ENCODE measurements at regions not wholly inside any gene's neighbourhood (a gene's known extent, or its start where the extent isn't known, plus 50 kb on each side); places are given as distances from the start of the nearest gene placed in this dataset.
"Not testable (repeated sequence)": the region's sequence is repeated elsewhere in the genome, so short reads cannot be mapped to it uniquely, and the experiment has no call there.

DNA sequence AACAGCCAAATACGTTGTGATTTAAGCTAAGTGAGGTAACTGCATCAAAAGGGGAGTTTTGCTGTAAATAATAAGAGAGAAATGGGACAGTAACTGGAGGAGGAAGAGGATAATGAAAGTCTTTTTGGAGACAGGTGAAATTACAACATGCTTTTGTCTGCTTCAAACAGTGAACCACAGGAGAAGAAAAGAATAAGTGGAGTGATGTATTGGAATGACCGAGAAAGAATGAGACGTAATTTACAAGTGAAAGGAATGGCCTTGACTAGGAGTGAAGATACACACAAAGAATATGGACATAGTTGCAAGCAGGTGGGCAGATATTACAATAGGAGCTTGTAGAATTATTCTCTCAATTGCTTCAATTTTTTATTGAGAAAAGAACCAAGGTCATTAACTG lies 550.8 kb downstream of the DIPK2A start:
- DNase-seq (ENCODE audit: low spot score), result no peak

DNA sequence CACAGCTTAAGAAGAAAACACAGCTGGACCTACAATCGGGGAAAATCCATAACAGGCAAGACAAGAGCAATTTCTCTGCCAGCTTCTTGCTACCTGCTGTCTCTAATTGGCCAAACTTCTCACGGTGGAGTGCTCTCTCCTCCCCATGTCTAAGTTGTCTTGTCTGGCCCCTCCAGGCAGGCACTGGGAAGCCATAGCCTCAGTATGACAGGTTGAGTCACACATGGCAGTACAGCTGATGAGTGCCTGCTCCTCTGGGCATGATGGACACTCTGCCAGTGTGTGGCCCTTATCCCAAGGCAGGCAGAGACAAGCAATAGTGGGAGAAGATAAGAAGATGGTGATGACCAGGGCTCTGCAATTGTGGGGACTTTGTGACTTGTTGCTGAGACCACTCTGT lies 551.8 kb downstream of the DIPK2A start:
- no peak for DNase-seq (ENCODE audit: low spot score)

DNA sequence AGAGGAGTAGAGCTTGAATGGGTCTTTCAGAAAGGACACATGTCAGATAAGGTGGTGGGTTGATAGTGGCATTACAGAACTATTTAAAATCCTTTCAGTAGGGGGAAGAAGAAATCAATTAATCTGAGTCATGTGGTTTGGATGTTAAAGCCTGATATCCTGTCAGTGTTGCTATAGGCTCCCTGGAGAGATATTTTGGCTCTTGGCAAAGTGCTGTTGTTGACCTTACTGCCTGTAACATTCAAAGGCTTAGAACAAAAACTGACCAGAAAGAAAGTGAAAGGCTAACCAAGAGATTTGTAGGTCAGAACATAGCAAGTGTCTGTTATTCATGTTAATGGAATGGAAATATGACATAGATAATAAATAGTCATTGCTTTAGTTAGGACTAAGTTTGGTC lies 552.9 kb downstream of the DIPK2A start:
- no peak for DNase-seq (ENCODE audit: low spot score)

DNA sequence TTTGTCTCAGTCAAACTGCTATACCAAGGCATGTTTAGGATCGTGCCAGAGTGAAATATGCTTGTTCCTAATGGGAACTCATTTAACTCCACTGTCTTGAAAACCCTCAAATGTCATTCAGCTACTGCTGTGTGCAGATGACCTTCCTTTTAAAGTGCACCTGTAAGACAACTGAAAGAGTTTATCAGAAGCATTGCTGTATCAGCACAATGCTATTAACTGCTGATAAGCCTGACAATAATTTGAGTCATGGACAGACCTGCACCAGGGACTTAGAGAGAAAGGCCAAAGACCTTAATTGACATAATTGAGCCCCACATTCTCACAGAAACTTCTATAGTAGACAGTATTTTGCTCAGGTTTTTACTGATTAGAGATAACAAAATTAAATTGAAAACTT lies 557.9 kb downstream of the DIPK2A start:
- DNase-seq (ENCODE audit: low spot score), result no peak

DNA sequence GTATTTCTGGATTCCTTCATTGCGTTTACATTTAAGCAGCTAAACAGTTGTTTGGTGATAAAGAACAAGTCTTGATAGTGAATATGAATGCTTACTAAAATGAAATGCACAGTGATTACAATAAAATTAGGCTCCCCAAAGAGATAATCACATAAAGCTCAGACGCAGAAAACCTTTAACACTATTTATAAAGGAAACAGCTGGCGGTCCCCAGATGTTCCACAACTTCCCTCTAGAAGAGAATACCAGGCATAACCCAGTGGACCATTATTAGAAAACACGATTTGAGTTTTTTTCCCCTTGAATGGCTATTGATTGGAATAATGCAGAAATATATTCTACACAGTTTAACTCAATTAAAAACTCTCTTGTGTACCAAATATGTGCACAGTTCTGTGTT lies 573.2 kb downstream of the DIPK2A start:
- no peak for DNase-seq (ENCODE audit: low spot score)

DNA sequence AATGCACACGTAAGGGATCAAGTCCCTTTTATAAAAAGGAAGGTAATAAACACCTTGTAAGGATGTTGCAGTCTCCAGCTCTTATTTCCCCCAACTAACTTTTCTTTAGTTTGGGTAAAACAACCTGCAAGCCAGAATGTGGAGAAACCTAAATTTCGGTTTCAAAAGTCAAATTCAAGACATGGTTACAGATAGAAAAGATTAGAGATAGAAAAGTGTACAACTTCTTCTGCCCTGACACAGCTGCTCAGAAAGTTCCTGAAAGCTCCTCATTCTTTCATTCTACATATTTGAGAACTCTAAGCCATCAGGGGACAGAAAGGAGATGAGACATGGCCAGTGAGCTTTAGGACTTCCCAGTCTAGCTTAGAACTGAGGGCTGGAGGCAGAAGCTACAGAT lies 574.9 kb downstream of the DIPK2A start:
- DNase-seq (ENCODE audit: low spot score), result no peak

DNA sequence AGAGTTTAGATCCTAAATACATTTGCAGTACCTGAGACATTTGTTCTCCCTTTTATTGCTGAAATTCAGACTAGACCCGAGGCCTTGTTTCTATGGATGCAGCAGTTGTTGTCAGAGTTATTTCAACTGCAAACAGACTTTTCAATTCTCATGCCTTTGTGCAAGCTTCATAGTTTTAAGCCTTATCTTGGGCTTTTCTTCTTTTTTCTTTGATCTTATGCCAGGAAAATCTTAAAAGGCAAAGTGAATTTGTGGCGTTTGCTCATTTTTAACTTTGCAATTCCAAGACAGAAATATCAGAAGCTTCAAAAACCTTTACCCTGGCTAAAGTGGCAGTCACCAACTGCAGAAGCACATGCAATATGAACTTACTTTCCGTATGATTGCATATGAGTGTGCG lies 576.7 kb downstream of the DIPK2A start:
- DNase-seq (ENCODE audit: low spot score), result no peak

DNA sequence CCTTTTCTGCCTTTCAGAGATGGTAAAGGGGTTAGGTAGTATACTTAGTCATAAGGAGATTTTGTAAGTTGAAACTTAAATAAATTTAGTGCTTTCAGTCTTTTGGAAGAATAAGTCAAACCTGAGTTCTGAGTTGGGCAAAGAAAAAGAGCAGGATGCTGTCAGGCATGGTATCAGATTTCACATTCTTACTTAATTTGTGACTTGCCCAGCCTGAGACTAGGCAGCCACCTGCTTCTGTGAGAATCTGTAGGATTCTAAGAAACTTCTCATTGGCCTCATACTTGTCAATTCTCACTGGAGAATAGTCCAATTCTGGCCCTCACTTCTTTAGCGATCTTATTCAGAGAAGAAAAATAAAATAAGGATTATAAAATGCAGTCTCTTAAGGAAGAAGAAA lies 577.5 kb downstream of the DIPK2A start:
- DNase-seq (ENCODE audit: low spot score), result no peak

DNA sequence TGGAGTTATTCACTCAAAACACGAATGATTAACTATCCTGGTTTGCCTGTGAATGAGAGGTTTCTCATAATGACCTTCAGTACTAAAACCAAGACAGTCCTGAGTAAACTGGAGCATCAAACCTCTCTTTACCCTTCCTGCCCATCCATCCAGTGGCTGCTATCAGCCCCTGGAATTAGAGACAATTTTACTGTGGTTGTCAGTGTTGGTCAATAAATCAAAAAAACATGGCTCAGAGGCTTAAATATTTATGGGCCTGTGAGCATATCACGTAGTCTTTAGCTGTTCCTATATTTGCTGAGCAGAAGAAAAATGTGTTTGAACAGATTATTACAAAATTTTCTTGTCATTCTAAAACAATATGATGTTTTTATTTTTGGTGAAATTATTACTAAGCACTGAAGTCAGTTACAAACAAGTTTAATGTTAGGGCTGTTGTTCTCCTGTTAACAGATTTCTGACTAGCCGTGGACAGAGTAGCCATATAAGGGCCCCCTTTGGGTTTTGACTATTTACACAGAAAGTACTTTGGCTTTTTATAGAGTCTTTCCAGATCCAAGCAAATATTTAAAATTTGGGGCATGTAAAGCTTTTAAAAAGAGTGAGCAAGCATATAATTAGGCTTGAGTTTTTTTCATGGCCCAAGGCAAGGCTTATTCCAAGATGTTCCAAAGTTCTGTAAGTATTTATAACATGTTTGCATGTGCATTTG lies 580.9 kb downstream of the DIPK2A start:
- DNase-seq (ENCODE audit: low spot score), result no peak

DNA sequence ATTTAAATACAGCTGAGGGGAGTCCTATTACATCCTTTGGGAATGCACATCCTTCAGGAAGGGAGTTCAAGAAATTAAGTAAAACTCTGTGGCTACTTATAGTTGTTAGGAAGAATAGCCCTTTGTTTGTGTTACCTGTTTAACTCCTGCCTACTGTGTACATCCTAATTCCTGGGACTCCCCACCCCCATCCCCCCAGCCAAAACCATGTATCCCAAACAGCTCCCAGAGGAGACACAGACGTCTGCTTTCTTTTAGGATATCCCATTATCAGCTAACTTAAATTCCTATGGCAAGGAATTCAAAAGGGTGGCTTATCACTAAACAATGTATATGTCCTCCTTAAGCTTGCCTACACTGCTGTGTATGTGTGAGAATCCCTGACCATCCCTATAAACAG lies 581.7 kb downstream of the DIPK2A start:
- no peak for DNase-seq (ENCODE audit: low spot score)

DNA sequence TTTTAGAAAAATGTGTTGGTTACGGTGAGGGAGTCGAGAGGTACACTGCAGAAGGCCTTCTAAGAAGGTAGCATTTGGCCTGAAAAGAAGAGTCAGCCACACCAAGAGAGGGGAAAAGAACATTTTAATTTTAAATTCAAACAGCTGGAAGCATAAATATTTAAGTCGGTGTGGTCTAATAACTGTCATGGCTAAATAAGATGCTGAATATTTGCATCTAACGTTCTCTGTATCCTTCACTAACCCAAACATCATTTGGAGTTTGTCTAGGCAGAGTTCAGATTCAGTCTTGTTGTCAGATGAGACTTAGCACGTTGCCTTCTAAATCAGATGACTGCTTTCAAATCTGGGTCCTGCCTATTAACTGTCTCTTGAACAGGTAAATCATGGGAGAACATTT lies 583.3 kb downstream of the DIPK2A start:
- DNase-seq (ENCODE audit: low spot score), result no peak

DNA sequence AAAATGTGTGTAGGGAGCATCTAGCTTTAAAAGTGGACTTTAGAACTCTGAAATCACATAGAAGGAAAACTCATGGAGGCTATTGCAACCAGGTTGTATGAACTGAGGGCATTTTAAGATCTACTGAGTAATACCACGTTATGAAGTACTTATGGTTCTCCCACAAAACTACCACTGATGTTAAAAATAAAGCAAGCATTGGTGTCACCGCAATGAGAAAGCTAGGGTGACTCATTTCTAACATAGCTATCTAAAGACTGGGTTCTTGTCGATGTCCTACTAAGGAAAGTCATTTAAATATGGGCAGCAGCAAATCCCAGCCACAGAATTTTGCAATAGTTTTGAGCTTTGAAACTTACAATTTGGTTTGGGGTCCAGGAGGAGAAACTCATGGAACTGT lies 584.8 kb downstream of the DIPK2A start:
- DNase-seq (ENCODE audit: low spot score), result no peak

DNA sequence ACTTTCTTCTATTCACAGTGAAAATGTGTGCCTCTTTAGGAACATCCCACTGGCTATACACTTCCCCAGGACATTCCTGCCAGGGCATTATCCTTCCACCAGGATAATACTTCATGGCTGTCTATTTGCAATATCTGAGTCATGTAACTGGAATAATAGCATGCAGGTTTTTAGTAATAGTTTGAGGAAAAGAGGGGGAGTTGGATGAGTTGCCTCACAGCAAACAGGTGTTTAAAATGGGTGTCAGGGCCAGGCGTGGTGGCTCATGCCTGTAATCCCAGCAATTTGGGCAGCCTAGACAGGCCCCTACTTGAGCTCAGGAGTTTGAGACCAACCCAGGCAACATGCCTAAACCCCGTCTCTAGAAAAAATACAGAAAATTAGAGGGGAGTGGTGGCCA lies 585.9 kb downstream of the DIPK2A start:
- no peak for DNase-seq (ENCODE audit: low spot score)

DNA sequence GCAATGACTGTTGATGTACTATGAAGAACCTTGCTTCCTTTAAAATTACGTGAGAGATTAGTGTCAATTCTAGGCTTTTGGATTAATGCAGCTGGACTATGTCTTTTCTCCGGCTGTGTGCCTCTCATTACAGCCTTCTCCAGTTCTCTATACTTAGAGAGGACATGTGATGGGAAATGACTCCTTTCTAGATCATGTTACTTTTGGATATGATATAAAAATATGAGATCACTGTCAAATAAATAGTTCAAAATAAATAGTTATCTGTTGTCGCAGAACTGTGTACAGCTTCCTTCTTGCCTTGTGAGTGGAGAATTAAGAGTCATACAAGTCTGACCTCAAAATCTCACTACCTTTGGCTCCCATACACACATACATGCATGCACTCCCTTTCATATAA lies 592.4 kb downstream of the DIPK2A start:
- no peak for DNase-seq (ENCODE audit: low spot score)

DNA sequence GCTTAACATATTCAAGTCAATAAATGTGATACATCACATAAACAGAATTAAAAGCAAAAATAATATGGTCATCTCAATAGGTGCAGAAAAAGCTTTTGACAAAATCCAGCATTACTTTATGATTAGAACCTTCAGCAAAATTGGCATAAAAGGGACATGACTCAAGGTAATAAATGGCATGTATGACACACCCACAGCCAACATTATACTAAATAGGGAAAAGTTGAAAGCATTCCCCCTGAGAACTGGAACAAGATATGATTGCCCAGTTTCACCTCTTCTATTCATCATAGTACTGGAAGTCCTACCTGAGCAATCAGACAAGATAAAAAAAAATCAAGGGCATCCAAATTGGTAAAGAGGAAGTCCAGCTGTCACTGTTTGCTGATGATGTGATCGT lies 594.7 kb downstream of the DIPK2A start:
- DNase-seq (ENCODE audit: low spot score), result no peak

DNA sequence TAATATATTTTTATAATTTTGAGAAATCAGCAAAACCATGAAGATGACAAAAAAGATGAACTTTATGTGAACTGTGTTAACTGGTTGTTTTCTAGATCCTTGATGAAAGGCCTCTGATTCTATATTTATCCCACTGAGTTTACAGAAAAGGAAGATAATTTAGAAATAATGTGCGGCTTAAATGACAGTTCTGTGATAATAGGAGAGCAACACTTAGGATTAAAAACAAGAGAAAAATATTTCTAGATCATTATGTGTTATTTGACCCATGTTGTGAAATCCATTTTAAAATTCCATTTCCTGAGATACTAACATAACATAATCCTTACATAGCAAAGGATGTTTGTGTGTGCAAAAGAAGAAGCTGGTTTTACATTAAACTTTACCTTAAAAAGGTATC lies 598.0 kb downstream of the DIPK2A start:
- no peak for DNase-seq (ENCODE audit: low spot score)

DNA sequence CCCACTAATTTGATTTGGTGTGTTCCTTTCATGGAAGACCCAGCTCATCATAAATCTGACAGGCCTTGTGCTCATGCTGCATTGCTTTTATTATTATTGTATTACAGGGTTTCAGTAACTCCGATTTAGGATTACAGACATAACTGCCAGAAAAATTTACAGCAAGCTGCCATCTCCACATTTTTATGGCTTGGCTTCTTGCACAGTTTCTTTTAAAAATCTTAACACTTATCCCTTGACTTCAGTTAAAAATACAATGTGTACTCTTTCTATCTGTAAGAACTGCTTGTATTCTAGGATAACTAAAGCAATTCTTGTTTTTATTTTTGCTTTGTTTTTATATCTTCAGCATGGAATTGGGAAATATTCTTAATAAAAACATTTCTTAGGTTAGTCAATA lies 612.2 kb downstream of the DIPK2A start:
- no peak for DNase-seq (ENCODE audit: low spot score)

DNA sequence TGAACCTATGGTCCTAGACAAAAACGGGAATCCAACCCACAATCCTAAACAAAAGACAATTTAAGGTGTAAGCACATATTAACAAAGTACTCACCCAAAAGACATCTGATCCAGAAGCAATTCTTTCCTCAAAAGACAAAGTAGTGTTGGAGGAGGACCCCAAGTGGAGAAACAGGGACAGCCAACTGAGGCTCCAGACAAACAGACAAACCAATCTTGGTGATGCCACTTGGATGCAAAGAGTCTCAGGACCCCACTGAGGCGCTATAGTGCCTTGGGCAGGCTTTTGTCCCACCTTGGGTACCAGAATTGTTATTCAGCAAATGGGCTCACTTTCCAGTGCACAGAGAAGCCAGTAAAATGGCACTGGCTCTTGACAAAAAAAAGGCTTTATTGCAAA lies 613.8 kb downstream of the DIPK2A start:
- DNase-seq (ENCODE audit: low spot score), result no peak

DNA sequence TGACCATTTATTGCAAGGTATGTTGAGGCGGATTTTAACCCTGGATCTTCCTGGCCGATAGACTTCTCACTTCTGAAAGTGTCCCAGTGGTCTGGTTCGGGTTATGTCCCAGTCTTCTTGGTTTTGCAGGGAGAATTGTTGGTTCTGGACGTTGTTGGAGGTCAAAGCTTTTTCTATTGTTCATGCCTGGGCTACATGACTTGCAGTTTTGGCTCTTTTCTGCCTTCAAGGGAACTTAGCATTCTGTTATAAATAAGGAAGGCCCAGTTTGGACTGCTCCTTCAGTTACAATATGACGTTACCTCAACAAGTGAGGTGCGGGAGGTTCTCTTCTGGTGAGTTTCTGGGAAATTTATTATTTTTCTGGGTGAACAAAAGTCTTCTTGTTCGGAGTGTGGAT lies 614.3 kb downstream of the DIPK2A start:
- no peak for DNase-seq (ENCODE audit: low spot score)

DNA sequence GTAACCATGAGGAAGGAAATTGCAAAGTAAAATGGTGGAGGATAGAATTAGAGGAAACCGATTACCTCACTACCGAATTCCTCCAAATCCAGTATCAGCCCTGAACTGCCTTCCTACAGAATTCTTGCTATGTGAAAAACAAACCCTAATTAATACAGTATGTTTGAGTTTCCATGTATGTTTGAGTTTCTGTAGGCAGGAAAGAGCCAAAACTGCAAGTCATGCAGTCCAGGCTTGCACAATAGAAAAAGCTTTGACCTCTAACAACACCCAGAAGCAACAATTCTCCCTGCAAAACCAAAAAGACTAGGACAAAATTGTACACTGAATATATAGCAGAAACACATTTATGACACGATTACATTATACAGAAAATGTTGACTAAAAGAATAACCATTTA lies 614.8 kb downstream of the DIPK2A start:
- DNase-seq (ENCODE audit: low spot score), result no peak

DNA sequence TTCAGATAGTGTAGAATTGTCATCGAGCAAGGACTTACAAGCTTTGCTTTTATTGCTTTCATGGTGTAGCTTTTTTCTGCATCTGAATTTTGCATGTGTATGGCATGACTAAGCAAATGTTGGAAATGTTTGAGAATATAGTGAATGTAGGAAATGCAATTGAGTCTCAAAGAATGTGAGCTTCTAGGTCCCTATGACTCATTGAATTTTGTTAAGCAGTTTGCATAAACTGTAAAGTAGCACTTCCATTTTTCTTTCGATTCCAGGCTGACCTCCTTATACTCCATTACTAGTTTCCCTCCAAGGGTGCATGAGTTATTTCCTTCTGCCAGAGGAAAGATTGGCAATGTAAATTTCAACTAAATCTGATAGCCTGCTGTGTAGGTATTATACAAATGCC lies 619.2 kb downstream of the DIPK2A start:
- no peak for DNase-seq (ENCODE audit: low spot score)

DNA sequence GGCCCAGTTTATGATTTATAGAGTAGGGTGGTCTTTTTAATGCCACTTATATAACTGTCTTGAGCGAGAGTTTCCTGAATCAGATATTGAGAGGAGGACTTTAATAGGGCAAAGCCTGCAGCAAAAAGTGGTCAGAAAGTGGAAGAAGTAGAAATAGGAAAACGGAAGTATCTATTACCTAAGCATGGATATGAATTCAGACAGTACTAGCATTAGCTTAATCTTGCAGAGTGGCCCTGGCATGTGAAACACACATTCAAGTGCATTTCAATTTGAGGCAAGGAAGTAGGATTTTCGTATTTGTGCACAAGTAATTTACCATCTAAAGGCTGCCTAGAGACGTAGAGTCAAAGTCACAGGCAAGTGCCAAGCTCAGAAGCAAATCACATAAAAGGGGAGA lies 622.3 kb downstream of the DIPK2A start:
- DNase-seq (ENCODE audit: low spot score), result no peak

DNA sequence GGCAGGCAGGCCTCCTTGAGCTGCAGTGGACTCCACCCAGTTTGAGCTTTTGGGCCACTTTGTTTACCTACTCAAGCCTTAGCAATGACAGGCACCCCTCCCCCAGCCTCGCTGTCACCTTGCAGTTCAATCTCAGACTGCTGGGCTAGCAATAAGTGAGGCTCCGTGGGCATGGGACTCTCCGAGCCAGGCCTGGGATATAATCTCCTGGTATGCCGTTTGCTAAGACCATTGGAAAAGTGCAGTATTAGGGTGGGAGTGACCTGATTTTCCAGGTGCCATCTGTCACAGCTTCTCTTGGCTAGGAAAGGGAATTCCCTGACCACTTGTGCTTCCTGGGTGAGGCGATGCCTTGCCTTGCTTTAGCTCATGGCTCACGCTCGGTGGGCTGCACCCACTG lies 648.6 kb downstream of the DIPK2A start:
- not testable (repeated sequence) for DNase-seq (ENCODE audit: low spot score)

DNA sequence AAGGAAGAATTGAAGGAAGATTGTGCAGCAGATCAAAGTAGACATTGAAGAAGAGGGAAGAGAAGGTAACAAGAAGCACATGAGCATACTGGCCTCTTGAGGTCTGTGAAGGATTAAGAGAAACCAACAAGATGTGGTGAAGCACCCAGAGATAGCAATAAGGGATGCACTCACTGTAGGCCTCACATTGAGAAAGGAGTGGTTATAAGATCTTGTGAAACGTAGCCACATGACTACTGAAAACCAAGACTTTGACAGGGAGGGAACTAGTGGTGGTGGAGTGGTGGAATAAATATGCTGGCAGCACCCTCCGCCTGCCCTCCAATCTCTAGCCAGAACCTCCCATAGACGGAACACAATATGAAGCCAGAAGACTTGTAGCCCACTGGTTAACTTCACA lies 651.2 kb downstream of the DIPK2A start:
- DNase-seq (ENCODE audit: low spot score), result no peak

DNA sequence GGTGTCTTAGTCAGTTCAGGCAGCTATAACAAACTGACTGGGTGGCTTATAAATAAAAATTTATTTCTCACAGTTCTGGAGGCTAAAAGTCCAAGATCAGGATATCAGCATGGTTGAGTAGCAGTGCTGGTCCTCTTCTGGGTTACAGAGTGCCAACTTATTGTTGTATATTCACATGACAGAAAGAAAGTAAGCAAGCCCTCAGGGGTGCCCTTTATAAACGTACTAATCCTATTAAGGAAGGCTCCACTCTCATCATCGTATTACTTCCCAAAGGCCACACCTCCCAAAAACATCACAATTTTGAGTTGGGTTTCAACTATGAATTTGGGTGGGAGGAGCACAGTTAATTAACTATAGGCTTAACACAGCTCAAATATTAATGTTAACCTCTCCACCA lies 653.0 kb downstream of the DIPK2A start:
- DNase-seq (ENCODE audit: low spot score), result no peak

Measured in NAMALWA (cell line).